PC-3 (cell line): ENCODE measurements at regions not wholly inside any gene's neighbourhood (a gene's known extent, or its start where the extent isn't known, plus 50 kb on each side); places are given as distances from the start of the nearest gene placed in this dataset.

Experiments used
- EZH2phosphoT487 ChIP-seq: fragments of 300-600 bp; sonication (generic); IDR thresholded peaks from 2 replicates; pipeline ENCODE4 v1.6.1; 2018; ENCODE audit warnings: mild to moderate bottlenecking, antibody characterized with exemption, low read length, borderline replicate concordance
- TF ChIP-seq, protein P1 (sequence below): fragments of 300-600 bp; sonication (generic); conservative IDR thresholded peaks from 2 replicates; pipeline ENCODE4 v1.5.1; 2017; ENCODE audit warnings: antibody characterized with exemption, low read depth, mild to moderate bottlenecking, low read length

DNA sequence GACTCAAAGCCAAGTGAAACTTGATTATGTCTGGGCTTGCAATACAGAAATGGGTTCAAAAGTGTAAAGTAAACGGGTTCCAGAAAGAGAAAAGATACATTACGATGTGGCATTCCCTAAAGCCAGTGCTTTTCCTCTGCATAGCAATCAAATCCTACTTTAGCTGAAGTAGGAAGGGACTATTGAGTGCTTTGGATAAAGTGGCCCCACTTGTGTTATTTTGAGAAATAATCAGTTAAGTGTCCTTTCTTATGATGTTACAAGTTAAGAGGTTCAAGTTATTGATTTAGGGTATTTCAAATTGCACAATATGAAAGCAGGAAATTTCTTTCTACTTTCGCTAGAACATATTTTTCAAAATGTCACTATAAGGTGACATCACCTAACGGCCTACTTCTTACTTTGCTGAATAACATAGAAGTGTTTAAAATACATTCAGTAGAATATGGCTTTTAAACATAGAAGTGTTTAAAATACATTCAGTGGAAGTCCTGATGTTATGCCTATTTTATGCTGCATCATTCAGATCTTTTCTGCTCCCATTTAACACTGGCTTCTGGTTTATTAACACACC lies 235.2 kb downstream of the DTHD1 start:
- no peak for TF ChIP-seq EZH2phosphoT487
- TF ChIP-seq, protein P1, sequence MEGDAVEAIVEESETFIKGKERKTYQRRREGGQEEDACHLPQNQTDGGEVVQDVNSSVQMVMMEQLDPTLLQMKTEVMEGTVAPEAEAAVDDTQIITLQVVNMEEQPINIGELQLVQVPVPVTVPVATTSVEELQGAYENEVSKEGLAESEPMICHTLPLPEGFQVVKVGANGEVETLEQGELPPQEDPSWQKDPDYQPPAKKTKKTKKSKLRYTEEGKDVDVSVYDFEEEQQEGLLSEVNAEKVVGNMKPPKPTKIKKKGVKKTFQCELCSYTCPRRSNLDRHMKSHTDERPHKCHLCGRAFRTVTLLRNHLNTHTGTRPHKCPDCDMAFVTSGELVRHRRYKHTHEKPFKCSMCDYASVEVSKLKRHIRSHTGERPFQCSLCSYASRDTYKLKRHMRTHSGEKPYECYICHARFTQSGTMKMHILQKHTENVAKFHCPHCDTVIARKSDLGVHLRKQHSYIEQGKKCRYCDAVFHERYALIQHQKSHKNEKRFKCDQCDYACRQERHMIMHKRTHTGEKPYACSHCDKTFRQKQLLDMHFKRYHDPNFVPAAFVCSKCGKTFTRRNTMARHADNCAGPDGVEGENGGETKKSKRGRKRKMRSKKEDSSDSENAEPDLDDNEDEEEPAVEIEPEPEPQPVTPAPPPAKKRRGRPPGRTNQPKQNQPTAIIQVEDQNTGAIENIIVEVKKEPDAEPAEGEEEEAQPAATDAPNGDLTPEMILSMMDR = no peak
